ENCODE measurements at regions not wholly inside any gene's neighbourhood (a gene's known extent, or its start where the extent isn't known, plus 50 kb on each side); places are given as distances from the start of the nearest gene placed in this dataset.

GRCh38 chr2:55811048-55811447 is 112.5 kb downstream of the EFEMP1 start:
- no peaks in the 10 kb centered on the region for H3K9me3 ChIP-seq (ENCODE audit: control insufficient read depth in 2 of 3, insufficient read depth in 1 of 3, low read length in 3 of 3)
- no peak overlapping the region for H3K9ac ChIP-seq (ENCODE audit: low read length in 3 of 3)
- H3K4me3 ChIP-seq (ENCODE audit: low read length in 3 of 3) = no peak overlapping the region
- no peak overlapping the region for H3K27ac ChIP-seq (ENCODE audit: low read depth in 2 of 2, low read length in 2 of 2)
- intact Hi-C loops (cut with DNase I) = no loop called here
- no peaks in the 10 kb centered on the region for H3K36me3 ChIP-seq (ENCODE audit: control insufficient read depth in 2 of 3, insufficient read depth in 3 of 3, low read length in 3 of 3)
- no peak for TF ChIP-seq CTCF (IDR thresholded peaks at IDR 0.05; ENCODE audit: borderline replicate concordance, extremely low read depth, insufficient read depth)
- no peaks in the 10 kb centered on the region for H3K4me1 ChIP-seq (ENCODE audit: control insufficient read depth in 2 of 3, insufficient read depth in 2 of 3, low read depth in 1 of 3, low read length in 3 of 3)
- H3K27me3 ChIP-seq (ENCODE audit: control insufficient read depth, insufficient read depth, low read length) = no peaks in the 10 kb centered on the region
- no peak for DNase-seq
- peak; percentile 35 for FAIRE-seq

GRCh38 chr2:55810622-55811020 is 113.0 kb downstream of the EFEMP1 start:
- H3K4me3 ChIP-seq (ENCODE audit: low read length in 3 of 3) = no peak overlapping the region
- FAIRE-seq = no peak
- no peak for DNase-seq

GRCh38 chr2:55809875-55810621 is 113.5 kb downstream of the EFEMP1 start:
- Histone ChIP-seq H3K4me1 (ENCODE audit: control insufficient read depth in 2 of 3, insufficient read depth in 2 of 3, low read depth in 1 of 3, low read length in 3 of 3) (no peaks in the 10 kb centered on the region), H3K27ac (ENCODE audit: low read depth in 2 of 2, low read length in 2 of 2) (no peak overlapping the region), H3K36me3 (ENCODE audit: control insufficient read depth in 2 of 3, insufficient read depth in 3 of 3, low read length in 3 of 3) (no peaks in the 10 kb centered on the region), H3K27me3 (ENCODE audit: control insufficient read depth, insufficient read depth, low read length) (no peaks in the 10 kb centered on the region), H3K4me3 (ENCODE audit: low read length in 3 of 3) (no peak overlapping the region), H3K9me3 (ENCODE audit: control insufficient read depth in 2 of 3, insufficient read depth in 1 of 3, low read length in 3 of 3) (no peaks in the 10 kb centered on the region), H3K9ac (ENCODE audit: low read length in 3 of 3) (no peak overlapping the region)
- DNase-seq (no peak), FAIRE-seq (no peak)
- no peak for TF ChIP-seq CTCF (IDR thresholded peaks at IDR 0.05; ENCODE audit: borderline replicate concordance, extremely low read depth, insufficient read depth)
- intact Hi-C loops (cut with DNase I) = no loop called here

More at GRCh38 chr2:55810622-55811020, 113.0 kb downstream of the EFEMP1 start:
- TF ChIP-seq CTCF (IDR thresholded peaks at IDR 0.05; ENCODE audit: borderline replicate concordance, extremely low read depth, insufficient read depth) = no peak
- H3K27ac ChIP-seq (ENCODE audit: low read depth in 2 of 2, low read length in 2 of 2) = no peak overlapping the region
- H3K9ac ChIP-seq (ENCODE audit: low read length in 3 of 3) = no peak overlapping the region
- H3K27me3 ChIP-seq (ENCODE audit: control insufficient read depth, insufficient read depth, low read length) = no peaks in the 10 kb centered on the region
- no peaks in the 10 kb centered on the region for H3K9me3 ChIP-seq (ENCODE audit: control insufficient read depth in 2 of 3, insufficient read depth in 1 of 3, low read length in 3 of 3)
- intact Hi-C loops (cut with DNase I) = no loop called here
- no peaks in the 10 kb centered on the region for H3K4me1 ChIP-seq (ENCODE audit: control insufficient read depth in 2 of 3, insufficient read depth in 2 of 3, low read depth in 1 of 3, low read length in 3 of 3)
- H3K36me3 ChIP-seq (ENCODE audit: control insufficient read depth in 2 of 3, insufficient read depth in 3 of 3, low read length in 3 of 3) = no peaks in the 10 kb centered on the region

- H3K36me3 ChIP-seq (ENCODE audit: control insufficient read depth in 2 of 3, insufficient read depth in 3 of 3, low read length in 3 of 3) = no peaks in the 10 kb centered on the region
- FAIRE-seq (no peak), DNase-seq (no peak)
- no peak overlapping the region for H3K9ac ChIP-seq (ENCODE audit: low read length in 3 of 3)
- intact Hi-C loops (cut with DNase I) = no loop called here
- no peaks in the 10 kb centered on the region for H3K9me3 ChIP-seq (ENCODE audit: control insufficient read depth in 2 of 3, insufficient read depth in 1 of 3, low read length in 3 of 3)
- H3K27ac ChIP-seq (ENCODE audit: low read depth in 2 of 2, low read length in 2 of 2) = no peak overlapping the region
- H3K4me1 ChIP-seq (ENCODE audit: control insufficient read depth in 2 of 3, insufficient read depth in 2 of 3, low read depth in 1 of 3, low read length in 3 of 3) = no peaks in the 10 kb centered on the region
- H3K4me3 ChIP-seq (ENCODE audit: low read length in 3 of 3) = no peak overlapping the region
- TF ChIP-seq CTCF (IDR thresholded peaks at IDR 0.05; ENCODE audit: borderline replicate concordance, extremely low read depth, insufficient read depth) = no peak
- H3K27me3 ChIP-seq (ENCODE audit: control insufficient read depth, insufficient read depth, low read length) = no peaks in the 10 kb centered on the region
These were observed 114.3 kb upstream of the PNPT1 start for GRCh38 chr2:55807900-55808299.

Measured in kidney (tissue), 13 donors.